ENCODE measurements at regions not wholly inside any gene's neighbourhood (a gene's known extent, or its start where the extent isn't known, plus 50 kb on each side); places are given as distances from the start of the nearest gene placed in this dataset.
"Not testable (repeated sequence)": the region's sequence is repeated elsewhere in the genome, so short reads cannot be mapped to it uniquely, and the experiment has no call there.

DNA sequence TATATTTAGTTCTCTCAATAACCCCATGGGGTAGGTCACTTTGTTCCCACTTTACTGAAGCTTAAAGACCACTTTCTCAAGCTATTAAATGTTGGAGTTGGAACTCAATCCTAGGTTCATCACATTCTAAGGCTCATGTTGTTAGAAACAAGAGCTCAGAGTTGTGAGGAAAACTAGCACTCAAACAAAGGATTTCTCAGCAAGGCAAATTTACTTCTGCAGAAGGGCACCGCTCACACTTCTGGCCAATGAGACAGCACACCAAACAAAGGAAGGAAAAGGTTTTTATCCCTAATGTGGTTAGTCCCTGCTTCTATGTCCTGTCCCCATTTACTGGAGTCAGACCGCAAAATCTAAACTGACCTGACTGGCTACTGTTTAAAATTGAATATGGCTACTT lies 214.6 kb upstream of the PHF14 start:
- Mint-ChIP-seq H3K4me3 (no peak overlapping the region), H3K4me1 (no peaks in the 10 kb centered on the region), H3K9me3 (peaks cover 3 to 13% (median 8%) of the 10 kb centered on the region in 3 donors), H3K27ac (no peak overlapping the region), H3K27me3 (no peaks in the 10 kb centered on the region), H3K36me3 (no peaks in the 10 kb centered on the region)

DNA sequence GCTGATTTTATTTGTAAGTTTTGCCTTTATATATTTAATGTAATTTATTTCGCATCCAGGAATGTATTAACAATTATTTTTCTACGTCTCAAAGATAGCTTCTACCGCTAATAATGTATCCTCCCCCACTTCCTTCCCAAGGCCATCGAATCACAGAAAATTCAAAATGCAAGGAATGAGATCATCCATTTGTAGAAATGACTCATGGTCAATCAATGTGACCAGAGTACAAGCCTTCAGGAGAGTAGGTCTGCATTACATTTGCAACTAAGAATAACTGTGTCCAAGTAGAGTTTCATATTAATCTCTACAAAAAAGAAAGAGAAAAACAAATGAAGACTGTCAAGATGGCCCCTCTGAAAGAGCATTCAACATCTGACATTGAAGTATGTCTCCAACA lies 205.9 kb upstream of the PHF14 start:
- Mint-ChIP-seq H3K27ac (no peak overlapping the region), H3K4me3 (no peak overlapping the region)

DNA sequence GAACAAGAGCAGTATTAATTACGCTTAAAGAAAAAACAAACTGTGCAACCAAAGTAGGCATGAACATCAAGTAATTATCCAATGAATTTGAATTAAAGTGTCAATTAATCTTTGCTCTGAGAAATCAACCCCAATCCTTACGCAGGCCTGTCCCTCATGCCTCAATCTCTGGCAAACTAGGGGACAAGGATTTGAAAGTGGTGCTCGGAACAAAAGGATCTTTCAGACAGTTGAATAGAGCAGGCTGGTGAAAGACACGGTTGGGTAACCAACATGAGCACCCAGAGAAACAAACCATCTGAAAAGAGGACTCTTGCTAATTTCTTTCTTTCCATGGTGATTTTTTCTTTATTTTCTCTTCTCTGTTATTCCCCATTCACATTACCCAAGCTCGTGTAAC lies 203.5 kb upstream of the PHF14 start:
- Mint-ChIP-seq H3K27me3 (no peaks in the 10 kb centered on the region), H3K4me1 (no peaks in the 10 kb centered on the region), H3K4me3 (no peak overlapping the region), H3K9me3 (no peaks in the 10 kb centered on the region), H3K27ac (no peak overlapping the region), H3K36me3 (no peaks in the 10 kb centered on the region)

More for the DNA sequence above, 205.9 kb upstream of the PHF14 start:
- Mint-ChIP-seq H3K4me1 (no peaks in the 10 kb centered on the region), H3K27me3 (no peaks in the 10 kb centered on the region), H3K9me3 (no peaks in the 10 kb centered on the region), H3K36me3 (no peaks in the 10 kb centered on the region)

DNA sequence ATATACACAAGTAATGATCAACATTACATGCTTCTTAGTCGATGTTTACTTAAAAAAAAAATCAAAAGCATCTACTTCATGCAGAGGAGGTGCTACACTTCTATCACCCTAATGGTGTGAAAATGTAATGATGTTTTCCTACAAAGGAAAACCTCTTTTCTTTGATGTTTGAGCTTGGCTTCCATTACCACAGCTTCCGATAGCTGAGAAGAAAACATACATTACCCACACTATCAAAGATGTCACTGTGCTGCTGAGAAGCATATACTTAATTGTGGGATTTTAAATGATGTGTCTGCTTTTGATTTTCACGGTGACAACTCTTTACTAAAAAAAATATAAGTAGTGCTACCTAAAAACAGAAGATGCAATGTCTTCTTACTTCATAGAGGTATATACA lies 200.2 kb upstream of the PHF14 start:
- no peaks in the 10 kb centered on the region for H3K4me1 Mint-ChIP-seq
- H3K27me3 Mint-ChIP-seq, result no peaks in the 10 kb centered on the region
- H3K9me3 Mint-ChIP-seq, result peaks cover 0 to 2% (median 0%) of the 10 kb centered on the region in 3 donors
- H3K27ac Mint-ChIP-seq, result no peak overlapping the region
- no peaks in the 10 kb centered on the region for H3K36me3 Mint-ChIP-seq
- no peak overlapping the region for H3K4me3 Mint-ChIP-seq

DNA sequence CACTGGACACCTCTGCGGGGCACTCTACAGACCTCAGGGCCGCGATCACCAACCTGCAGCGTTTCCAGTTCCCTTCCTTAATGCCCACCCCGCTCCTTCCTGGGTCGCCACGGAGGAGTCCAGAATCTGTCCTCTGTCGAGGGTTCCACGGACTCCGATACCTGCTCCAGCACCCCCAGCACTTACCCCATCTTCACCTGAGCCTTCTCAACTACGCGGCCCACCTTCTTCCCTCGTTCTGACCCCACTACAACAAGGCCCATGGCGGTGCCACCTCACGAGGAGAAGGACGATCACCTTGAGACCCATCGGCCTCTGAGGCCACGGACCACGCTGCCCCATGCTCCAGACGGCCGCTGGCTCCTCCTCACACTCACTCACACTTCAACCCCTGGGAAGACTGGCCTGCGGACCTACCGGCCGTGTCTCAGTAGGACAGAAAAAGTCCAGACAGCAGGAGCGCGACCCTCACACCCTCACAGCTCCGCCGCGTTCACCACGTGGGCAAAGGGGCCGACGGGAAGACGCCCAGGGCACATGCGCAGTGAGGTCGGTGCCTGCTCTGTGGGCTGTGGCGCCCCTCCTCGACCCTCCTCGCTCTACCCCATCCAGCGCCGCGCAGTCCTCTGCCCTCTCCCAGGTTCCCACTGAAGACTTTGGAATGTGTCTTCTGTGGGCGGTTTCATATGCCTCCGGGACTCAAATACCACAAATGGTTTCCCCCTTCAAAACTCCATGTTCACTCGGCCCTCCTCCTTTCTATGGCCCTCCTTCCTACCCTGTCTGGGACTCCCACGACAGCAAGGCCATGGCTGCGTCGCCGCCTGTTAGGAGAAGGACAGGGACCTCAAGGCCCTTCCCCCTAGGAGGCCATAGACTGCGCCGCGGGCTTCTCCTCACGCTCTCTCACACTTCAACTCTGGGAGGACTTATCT lies 193.9 kb upstream of the PHF14 start:
- Mint-ChIP-seq H3K4me1 (no peaks in the 10 kb centered on the region), H3K36me3 (no peaks in the 10 kb centered on the region), H3K4me3 (peak overlapping the region in 1 of 4 donors; percentile 28), H3K27me3 (no peaks in the 10 kb centered on the region), H3K27ac (peak overlapping the region in 1 of 3 donors; percentile 82), H3K9me3 (peaks cover 0 to 2% (median 0%) of the 10 kb centered on the region in 3 donors)

DNA sequence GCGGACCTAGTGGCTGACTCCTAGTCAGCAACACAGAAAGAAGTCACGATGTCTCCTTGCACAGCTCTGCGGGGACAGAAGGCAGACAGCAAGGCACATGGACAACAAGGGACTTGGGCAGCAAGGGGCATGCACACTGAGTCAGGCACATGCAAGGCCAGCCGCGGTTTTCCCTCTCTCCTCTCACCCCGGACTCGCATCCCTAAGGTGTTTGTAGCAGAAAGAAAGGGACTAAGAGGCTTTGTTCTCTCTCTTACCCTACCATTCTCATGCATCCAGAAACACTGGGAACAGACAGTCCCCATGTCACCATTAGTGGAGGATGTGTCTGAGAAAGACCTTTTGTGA lies 193.3 kb upstream of the PHF14 start:
- Mint-ChIP-seq H3K4me3 (peak overlapping the region in 1 of 4 donors; percentile 28), H3K27me3 (no peaks in the 10 kb centered on the region), H3K9me3 (peaks cover 0 to 2% (median 0%) of the 10 kb centered on the region in 3 donors), H3K4me1 (no peaks in the 10 kb centered on the region), H3K27ac (peak overlapping the region in 1 of 3 donors; percentile 82), H3K36me3 (no peaks in the 10 kb centered on the region)

DNA sequence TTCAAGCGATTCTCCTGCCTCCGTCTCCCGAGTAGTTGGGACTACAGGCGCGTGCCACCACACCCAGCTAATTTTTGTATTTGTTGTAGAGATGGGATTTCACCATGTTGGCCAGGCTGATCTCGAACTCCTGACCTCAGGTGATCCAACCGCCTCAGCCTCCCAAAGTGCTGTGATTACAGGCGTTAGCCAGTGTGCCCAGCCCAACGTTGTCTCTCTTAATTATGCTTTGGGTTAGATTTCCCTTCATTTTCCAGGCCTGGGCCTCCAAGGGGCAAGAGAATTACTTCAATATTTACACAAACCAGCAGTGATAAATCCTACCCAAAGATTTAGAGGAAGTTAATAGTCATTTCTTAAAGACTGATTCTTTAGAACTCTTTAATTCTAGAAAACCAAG lies 186.7 kb upstream of the PHF14 start:
- not testable (repeated sequence) for H3K4me3 Mint-ChIP-seq, H3K9me3 Mint-ChIP-seq, H3K27me3 Mint-ChIP-seq, H3K4me1 Mint-ChIP-seq, H3K27ac Mint-ChIP-seq, H3K36me3 Mint-ChIP-seq

DNA sequence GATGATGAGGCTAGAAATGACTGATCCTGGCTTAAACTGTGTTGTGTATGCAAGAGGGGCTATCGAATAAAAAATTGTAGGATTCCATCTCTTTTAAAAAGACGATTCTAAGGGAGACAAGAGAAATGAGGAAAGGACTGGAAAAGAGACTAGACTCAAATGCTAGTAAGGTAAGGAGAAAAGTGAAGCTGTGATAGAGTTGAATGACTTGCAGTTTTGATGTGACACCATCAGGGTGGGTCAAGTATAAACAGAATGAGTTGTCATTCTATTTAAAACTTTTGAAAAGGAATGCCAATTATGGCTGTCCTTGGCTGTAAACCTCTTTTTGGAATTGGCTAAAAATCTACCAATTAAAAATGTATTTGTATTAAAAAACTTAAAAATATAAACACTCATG lies 184.5 kb upstream of the PHF14 start:
- Mint-ChIP-seq H3K4me3 (no peak overlapping the region), H3K4me1 (no peaks in the 10 kb centered on the region), H3K27me3 (no peaks in the 10 kb centered on the region), H3K27ac (peak overlapping the region in 1 of 3 donors; percentile 66), H3K9me3 (no peaks in the 10 kb centered on the region), H3K36me3 (no peaks in the 10 kb centered on the region)

DNA sequence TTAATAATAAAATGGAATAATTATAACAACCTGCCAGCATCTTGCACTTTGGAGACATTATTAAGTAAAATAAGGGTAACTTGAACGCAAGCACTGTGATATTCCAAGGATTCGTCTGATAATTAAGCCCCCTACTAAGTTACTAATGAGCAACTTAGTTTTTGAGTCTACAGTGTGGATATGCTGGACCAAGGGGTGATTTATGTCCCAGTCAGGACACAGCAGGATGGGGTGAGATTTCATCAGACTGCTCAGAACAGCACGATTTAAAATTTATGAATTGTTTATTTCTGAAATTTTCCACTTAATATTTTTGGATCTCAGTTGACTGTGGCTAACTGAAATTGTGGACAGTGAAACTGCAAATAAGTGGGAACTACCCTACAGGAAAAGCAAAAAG lies 182.8 kb upstream of the PHF14 start:
- H3K4me3 Mint-ChIP-seq, result no peak overlapping the region
- H3K36me3 Mint-ChIP-seq, result no peaks in the 10 kb centered on the region
- H3K27ac Mint-ChIP-seq, result no peak overlapping the region
- H3K4me1 Mint-ChIP-seq, result no peaks in the 10 kb centered on the region
- H3K27me3 Mint-ChIP-seq, result peaks cover 1% of the 10 kb centered on the region
- H3K9me3 Mint-ChIP-seq, result peaks cover 0 to 3% (median 0%) of the 10 kb centered on the region in 3 donors

DNA sequence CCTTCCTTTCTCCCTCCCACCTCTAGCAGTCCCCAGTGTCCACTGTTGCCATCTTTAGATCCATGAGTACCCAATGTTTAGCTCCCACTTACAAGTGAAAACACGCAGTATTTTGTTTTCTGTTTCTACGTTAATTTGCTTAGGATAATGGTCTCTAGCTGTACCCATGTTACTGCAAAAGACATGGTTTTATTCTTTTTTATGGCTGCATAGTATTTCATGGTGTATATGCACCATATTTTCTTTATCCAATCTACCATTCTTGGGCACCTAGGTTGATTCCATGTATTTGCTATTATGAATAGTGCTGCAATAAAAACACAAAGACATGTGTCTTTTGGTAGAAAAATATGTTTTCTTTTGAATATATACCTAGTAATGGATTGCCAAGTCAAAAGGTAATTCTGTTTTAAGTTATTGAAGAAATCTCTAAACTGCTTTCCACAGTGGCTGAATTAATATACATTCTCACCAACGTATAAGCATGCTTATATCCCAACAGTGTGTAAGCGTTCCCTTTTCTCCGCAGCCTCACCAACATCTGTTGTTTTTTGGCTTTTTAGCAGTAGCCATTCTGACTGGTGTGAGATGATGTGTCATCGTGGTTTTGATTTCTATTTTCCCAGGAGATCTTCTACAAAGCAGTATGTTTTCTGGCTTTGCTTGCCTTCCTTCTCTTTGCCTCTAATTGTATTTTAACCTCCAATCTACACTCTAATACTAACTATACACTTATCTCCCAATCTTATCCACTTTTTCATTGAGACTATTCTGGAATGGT lies 179.5 kb upstream of the PHF14 start:
- no peak overlapping the region for H3K4me3 Mint-ChIP-seq
- peaks cover 1% of the 10 kb centered on the region for H3K27me3 Mint-ChIP-seq
- no peaks in the 10 kb centered on the region for H3K4me1 Mint-ChIP-seq
- no peak overlapping the region for H3K27ac Mint-ChIP-seq
- peaks cover 0 to 4% (median 0%) of the 10 kb centered on the region in 3 donors for H3K9me3 Mint-ChIP-seq
- no peaks in the 10 kb centered on the region for H3K36me3 Mint-ChIP-seq

DNA sequence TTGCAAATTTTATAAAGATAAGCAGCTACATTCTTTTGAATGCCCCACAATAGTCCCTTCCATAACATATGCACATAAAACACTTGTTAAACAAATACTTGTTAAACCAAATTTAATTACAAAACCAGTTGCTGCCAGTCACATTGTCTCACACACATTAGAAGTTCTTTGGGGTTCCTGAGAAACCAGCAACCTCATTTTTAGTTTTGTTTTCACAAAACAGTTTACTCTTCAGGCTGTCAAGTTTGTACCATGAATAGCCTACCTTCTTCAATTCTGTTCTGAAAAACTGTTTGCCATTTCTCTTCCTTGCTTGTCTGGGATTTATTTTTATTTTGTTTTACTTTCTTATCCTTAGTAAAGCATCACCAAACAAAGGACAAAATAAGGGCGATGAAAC lies 176.5 kb upstream of the PHF14 start:
- Mint-ChIP-seq H3K9me3 (peaks cover 0 to 4% (median 0%) of the 10 kb centered on the region in 3 donors), H3K27ac (no peak overlapping the region), H3K4me1 (no peaks in the 10 kb centered on the region), H3K36me3 (no peaks in the 10 kb centered on the region), H3K27me3 (peaks cover 1% of the 10 kb centered on the region), H3K4me3 (no peak overlapping the region)

DNA sequence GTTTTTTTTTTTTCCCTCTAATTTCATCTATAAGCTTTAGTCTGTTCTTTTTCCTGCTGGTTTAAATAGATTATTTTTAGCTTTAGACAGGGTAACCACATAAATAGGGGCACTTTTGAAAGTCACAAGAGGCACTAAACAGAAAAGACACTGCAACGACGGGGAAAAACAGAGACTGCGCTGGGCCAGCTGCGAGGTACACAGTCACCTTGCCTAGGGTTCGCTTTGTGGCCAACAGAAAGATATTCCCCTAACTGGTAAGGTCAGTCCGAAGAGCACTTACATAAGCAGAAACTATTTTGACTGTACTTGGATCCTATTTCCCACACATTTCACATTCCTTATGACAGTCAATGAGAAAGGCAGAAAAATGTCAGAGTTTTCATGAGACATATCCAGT lies 175.6 kb upstream of the PHF14 start:
- no peaks in the 10 kb centered on the region for H3K36me3 Mint-ChIP-seq
- H3K27ac Mint-ChIP-seq, result no peak overlapping the region

DNA sequence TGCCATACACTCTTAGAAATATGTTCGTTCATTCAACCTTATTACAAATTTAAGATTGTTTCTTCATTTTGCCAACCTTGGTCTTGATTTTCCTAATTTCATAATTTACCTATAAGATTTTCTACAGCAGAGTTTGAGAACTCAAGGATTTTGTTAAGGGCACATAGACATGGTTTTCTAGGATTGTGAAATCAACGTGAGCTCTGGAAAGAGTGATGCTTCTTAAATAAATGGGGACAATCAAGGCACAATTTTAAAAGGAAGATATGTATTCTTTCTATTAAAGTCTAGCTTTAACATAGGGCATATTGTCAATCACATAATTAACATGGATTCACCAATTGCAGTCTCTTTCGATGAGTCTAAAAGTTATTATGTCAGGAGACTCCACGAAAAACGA lies 174.2 kb upstream of the PHF14 start:
- Mint-ChIP-seq H3K27ac (no peak overlapping the region), H3K9me3 (peaks cover 0 to 4% (median 0%) of the 10 kb centered on the region in 3 donors), H3K27me3 (peaks cover 1% of the 10 kb centered on the region), H3K4me3 (no peak overlapping the region), H3K36me3 (peaks cover 2% of the 10 kb centered on the region), H3K4me1 (no peaks in the 10 kb centered on the region)

More for the DNA sequence above, 175.6 kb upstream of the PHF14 start:
- Mint-ChIP-seq H3K9me3 (peaks cover 0 to 4% (median 0%) of the 10 kb centered on the region in 3 donors), H3K4me1 (no peaks in the 10 kb centered on the region), H3K27me3 (peaks cover 1% of the 10 kb centered on the region), H3K4me3 (no peak overlapping the region)

DNA sequence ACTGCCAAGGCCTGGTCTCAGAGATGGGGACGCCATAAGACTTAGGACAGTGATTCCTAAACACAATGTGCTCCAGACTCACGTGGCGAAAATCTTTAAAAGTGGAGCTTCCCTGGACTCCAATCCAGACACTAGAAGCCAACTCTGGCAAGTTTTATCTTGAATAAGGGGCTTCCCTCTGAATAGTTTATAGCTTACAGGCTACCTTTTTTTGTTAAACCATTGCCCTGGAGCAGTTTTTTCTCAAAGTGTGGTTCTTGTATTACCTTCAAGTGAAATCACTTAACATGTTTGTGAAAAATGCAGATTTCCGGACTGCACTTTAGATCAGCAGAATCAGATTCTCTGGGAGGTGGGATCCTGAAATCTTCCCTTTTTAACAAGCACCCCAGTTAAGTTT lies 171.7 kb upstream of the PHF14 start:
- H3K4me1 Mint-ChIP-seq, result no peaks in the 10 kb centered on the region
- no peaks in the 10 kb centered on the region for H3K9me3 Mint-ChIP-seq
- H3K27me3 Mint-ChIP-seq, result no peaks in the 10 kb centered on the region
- H3K36me3 Mint-ChIP-seq, result peaks cover 2% of the 10 kb centered on the region
- no peak overlapping the region for H3K4me3 Mint-ChIP-seq
- no peak overlapping the region for H3K27ac Mint-ChIP-seq

DNA sequence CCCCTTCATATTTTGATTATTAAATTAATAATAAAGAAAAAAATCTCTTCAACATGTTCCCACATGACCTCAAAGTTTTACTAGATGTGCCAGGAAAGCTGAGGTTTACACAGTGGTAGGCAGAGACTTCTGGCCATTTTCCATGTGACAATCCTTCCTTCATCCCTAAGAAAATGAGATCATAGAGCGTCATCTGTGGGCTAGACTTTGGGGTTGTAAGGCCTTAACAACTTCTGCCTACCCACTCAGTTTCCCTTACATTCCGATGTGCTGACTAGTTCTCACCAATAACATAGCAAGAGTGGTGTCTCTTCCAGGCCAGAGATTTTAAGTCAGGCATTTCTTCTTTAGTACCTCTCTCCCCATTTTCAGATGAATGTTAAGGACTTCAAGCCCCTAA lies 171.1 kb upstream of the PHF14 start:
- H3K27ac Mint-ChIP-seq, result no peak overlapping the region
- no peaks in the 10 kb centered on the region for H3K4me1 Mint-ChIP-seq
- H3K4me3 Mint-ChIP-seq, result no peak overlapping the region
- no peaks in the 10 kb centered on the region for H3K9me3 Mint-ChIP-seq
- peaks cover 2% of the 10 kb centered on the region for H3K36me3 Mint-ChIP-seq
- no peaks in the 10 kb centered on the region for H3K27me3 Mint-ChIP-seq

All from IgD-negative memory B cell (primary cell).